H4 (cell line): ENCODE measurements at regions not wholly inside any gene's neighbourhood (a gene's known extent, or its start where the extent isn't known, plus 50 kb on each side); places are given as distances from the start of the nearest gene placed in this dataset.
A peak's percentile ranks its signal among the peaks of the same experiment; 100 is the strongest.
"Not testable (repeated sequence)": the region's sequence is repeated elsewhere in the genome, so short reads cannot be mapped to it uniquely, and the experiment has no call there.

Experiments used
- DNase-seq: peaks from one replicate; pipeline ENCODE4 v3.0.0-alpha.2; 2015; ENCODE audit warnings: low spot score

- DNase-seq, result no peak
Observed at GRCh38 chr13:44887515-44887914, 101.8 kb downstream of the NUFIP1 start.

- no peak for DNase-seq
Observed at GRCh38 chr13:44884076-44884729, 105.1 kb downstream of the NUFIP1 start.

GRCh38 chr13:44879452-44880058, 109.7 kb downstream of the NUFIP1 start:
- peak; percentile 58 for DNase-seq

GRCh38 chr13:44876782-44877324, 112.4 kb downstream of the NUFIP1 start:
- no peak for DNase-seq

- DNase-seq, result peak; percentile 36
Observed at GRCh38 chr13:44874886-44875630, 114.2 kb downstream of the NUFIP1 start.

GRCh38 chr13:44874176-44874575, 115.1 kb downstream of the NUFIP1 start:
- no peak for DNase-seq

GRCh38 chr13:44873461-44873860, 115.8 kb downstream of the NUFIP1 start:
- DNase-seq, result no peak

- no peak for DNase-seq
Observed at GRCh38 chr13:44872751-44873150, 116.5 kb downstream of the NUFIP1 start.

GRCh38 chr13:44870456-44870929, 118.8 kb downstream of the NUFIP1 start:
- no peak for DNase-seq

GRCh38 chr13:44869167-44869566, 120.1 kb downstream of the NUFIP1 start:
- no peak for DNase-seq

GRCh38 chr13:44868397-44868796, 120.9 kb downstream of the NUFIP1 start:
- DNase-seq, result no peak

GRCh38 chr13:44867825-44868224, 121.4 kb downstream of the NUFIP1 start:
- no peak for DNase-seq

GRCh38 chr13:44866411-44866911, 122.8 kb downstream of the NUFIP1 start:
- DNase-seq, result no peak

- no peak for DNase-seq
Observed at GRCh38 chr13:44865722-44866410, 123.4 kb downstream of the NUFIP1 start.

GRCh38 chr13:44863641-44864040, 125.6 kb downstream of the NUFIP1 start:
- not testable (repeated sequence) for DNase-seq

GRCh38 chr13:44860454-44860853, 128.8 kb downstream of the NUFIP1 start:
- no peak for DNase-seq

GRCh38 chr13:44857736-44858135, 131.5 kb downstream of the NUFIP1 start:
- no peak for DNase-seq

- DNase-seq, result no peak
Observed at GRCh38 chr13:44857061-44857460, 132.2 kb downstream of the NUFIP1 start.

GRCh38 chr13:44855860-44856259, 133.4 kb downstream of the NUFIP1 start:
- DNase-seq, result no peak

GRCh38 chr13:44854313-44855060, 134.8 kb downstream of the NUFIP1 start:
- DNase-seq, result no peak

- no peak for DNase-seq
Observed at GRCh38 chr13:44853641-44854040, 135.6 kb downstream of the NUFIP1 start.
